ENCODE measurements at regions not wholly inside any gene's neighbourhood (a gene's known extent, or its start where the extent isn't known, plus 50 kb on each side); places are given as distances from the start of the nearest gene placed in this dataset.

DNA sequence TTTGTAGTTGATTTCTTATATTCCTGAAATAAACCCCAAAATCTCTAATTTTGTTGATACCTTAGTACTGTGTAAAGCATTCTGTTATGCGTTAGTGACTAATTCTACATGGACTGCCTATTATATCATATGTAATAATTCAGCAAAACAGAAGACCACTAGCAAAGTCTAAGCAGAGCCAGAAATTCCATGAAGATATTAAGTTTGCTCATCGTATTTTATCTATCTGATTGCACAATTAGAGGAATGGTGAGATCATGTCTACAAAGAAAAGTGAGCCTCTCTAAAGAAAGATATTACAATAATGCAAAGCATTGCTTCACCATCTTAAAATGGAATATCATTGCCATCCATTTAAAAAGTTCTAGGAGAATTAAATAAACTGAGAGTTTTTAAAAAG is 374.6 kb upstream of the SLC7A11 start:
- TF ChIP-seq EZH2 (IDR thresholded peaks at IDR 0.05; ENCODE audit: insufficient read depth, poor library complexity, severe bottlenecking) (no peak), EZH2phosphoT487 (IDR thresholded peaks at IDR 0.05; ENCODE audit: insufficient read depth, low read depth) (no peak)

Measured in GM23248 (cell line).